Superior temporal gyrus (tissue), 1 donor: ENCODE measurements at regions not wholly inside any gene's neighbourhood (a gene's known extent, or its start where the extent isn't known, plus 50 kb on each side); places are given as distances from the start of the nearest gene placed in this dataset.

Experiments
- DNase-seq: peaks from one replicate; pipeline ENCODE4 v3.0.0-alpha.2; 2016; ENCODE audit errors: extremely low spot score

DNA sequence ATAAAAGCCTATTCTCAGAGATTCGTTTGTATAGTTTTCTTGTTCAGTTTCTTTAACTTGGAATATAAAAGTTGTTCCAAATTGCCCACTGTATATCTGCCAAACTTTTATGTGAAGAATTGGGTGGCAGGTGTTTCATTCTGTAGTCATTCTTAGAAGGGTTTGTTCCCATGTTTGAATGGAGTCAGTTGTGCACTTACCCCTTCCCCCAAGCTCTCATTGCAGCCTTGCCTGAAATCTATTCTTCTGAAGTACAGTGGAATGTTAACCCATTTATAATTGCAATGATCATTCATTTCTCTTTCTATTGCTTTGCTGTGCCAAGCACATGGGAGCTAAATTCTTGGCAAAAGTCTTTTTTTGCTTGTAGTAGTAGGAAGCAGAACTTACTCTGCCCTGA is 375.3 kb upstream of the C1orf87 start:
- DNase-seq, result peak; percentile 17

DNA sequence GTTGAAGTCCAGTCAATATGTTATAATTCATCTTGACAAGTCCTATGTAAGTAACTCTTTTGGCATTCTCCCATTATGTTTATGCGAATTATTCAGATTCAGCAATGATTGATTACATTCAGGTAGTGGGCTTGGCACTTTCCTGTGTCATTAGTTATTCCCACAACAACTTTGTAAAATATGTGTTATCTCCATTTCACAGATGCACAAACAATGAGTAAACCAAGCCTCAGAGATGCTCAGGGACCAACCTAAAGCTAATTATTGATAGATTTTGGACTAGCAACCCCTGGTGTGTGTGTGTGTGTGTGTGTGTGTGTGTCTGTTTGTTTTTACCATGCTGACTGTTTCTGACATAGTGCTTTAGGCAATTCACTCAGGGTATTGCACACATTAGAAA is 371.1 kb upstream of the C1orf87 start:
- no peak for DNase-seq

DNA sequence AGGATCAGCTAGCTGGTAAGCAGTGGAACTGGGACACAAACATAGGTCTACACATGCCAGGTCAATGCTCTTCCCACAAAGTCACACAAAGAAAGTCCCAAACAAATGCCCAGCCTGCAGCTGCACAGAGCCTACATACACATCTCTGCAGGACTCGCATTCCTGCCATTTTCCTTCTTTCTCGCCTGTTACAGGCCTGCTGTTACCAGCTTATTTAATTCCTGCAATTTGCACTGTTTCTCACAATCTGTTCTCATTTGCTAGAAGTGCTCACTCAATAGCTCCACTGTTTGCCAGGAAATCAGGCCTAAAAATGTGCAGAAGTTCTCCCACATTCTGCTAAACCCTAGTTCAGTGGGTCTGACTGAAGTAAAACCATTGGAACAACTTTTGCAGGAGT is 362.6 kb upstream of the C1orf87 start:
- DNase-seq, result peak; percentile 22

DNA sequence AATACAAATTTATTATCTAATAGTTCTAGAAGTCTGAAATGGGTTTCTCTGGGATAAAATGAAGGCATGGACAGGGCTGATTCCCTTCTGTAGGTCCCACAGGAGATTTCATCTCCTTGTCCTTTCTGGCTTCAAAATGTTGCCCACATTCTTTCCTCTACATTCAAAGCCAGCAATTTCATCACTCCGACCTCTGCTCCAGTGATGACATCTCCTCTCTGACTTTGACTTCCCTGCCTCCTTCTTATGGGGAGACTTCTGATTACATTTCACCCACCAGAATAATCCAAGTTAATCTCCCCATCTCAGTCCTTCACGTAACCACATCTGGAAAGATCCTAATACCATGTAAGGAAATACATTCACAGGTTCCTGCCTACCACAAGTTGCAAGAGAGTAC is 358.0 kb upstream of the C1orf87 start:
- DNase-seq, result no peak

DNA sequence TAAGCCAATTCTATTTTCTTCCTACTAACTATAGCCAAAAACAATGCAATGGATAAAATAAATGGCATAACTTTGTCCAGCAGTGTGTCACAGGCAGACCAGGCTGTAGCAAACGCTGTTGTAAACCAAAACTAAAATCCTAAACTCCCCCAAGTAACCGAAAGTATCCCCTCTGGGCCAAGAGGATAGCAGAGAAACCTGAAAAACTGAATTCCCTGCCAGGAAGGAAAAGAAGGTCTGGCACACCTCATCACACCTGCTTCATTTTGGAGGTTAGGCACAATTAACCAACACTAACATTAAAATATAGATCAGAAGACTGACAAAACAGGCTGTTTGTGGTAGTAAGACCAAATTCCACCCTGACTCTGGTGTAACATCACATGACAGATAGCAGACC is 356.8 kb upstream of the C1orf87 start:
- no peak for DNase-seq

DNA sequence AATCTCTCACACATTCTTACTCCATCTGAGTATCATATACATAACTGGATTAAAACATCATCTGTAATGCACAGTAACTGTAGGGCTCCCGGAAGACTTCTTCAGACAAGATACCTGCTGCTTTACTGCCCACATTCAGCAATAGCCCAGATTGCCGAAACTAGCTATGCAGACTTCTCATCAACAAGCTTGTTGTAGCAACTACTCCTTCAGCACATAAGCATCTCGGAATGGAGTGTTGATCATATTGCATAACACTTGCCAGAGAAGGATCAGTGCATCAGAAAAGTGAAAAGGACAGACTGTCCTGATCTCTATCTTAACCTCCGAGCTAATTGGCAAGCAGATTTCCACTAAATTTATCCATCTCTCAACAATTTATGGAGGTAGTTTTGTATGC is 354.6 kb upstream of the C1orf87 start:
- DNase-seq, result no peak

DNA sequence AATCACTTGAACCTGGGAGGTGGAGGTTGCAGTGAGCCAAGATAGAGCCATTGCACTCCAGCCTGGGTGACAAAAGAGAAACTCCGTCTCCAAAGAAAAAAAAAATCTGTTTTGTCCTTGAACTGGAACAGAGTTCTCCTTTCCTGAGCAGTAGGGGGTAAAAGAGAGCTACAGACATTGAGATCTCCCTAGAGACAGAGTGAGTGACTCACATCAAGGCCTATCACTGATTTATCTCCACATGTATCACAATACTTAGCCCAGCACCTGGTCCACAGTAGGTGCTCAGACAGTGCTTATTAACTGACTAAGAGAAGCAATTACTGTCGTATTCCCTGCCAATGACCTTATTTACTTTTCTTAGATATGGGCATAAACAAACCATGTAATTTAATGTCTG is 354.1 kb upstream of the C1orf87 start:
- no peak for DNase-seq

DNA sequence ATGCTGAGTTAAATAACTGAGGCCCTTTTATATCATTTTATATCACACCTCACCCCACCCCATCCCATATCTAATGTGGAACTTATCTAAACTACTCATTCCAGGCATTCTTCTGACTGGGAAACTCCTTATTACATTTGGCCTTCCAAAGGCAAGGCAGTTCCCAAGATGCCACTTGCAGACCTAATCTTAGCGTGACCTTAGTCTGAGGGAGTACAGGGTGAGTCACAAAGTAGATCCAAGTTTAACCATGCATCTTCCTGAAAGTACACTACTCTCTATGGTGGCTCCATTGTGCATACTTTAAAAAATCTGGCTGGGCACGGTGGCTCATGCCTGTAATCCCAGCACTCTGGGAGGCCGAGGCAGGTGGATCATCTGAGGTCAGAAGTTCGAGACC is 353.6 kb upstream of the C1orf87 start:
- DNase-seq, result no peak

DNA sequence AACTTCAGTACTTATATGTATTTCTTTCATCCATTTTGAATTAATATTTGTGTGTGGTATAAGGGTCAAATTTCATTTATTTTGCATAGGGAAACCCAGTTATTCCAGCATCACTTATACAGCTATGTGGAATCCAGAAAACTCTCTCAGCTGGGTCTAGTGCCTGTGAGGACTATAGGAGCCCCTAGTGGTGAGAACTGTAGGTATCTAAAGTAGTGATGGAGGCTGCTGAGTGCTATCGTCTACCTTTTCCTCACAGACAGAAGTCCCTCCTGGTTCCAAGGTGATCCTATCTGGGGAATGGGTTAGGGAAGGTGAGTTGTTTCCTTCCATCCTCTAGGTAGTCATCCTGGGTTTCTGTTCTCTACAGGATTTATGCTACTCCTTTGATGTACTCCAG is 352.0 kb upstream of the C1orf87 start:
- no peak for DNase-seq

DNA sequence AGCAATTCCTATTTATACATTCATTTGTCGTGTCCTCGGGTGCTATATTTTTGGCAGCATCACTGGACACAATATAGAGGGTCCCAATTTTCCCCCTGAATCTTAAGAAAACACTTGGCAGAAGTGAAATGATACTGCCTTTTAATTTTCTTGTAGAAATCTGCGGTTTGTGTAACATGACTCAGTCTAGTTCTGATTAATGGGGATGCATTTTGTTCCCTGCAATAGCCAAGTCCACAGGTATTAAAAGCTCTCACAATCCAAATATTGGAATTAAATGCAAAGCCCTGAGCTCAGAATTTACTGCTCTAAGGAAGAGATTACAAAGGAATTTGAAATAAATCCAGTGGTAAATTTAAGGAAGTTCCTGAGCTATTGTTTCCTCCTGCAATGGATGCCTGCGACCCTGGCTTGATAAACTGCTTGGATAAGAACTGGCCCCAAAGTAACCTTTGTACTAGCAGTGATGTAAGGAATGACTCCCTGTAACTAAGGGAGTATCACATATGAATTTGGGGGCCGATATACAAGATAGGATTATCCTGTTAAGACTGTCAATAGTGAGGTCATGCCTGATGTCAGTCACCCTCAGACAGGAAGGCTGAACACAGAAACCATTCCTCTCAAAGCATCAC is 349.7 kb upstream of the C1orf87 start:
- no peak for DNase-seq

DNA sequence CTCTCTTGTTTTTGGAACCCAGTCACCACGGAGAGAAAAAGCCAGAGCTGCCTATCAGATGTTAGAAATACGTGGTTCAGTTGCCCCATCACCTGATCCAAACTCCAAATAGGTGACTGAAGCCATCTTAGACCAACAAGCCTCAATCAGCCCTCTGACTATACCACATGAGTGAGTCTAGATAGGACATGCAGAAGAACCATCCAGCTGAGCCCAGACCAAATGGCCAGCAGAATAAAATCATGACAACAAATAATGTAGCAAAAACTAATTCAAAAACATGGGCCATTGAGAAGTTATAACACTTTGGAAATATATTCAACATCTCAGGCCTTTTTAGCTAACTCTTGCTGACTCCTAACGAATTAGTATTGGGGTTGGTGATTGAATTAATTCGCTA is 348.4 kb upstream of the C1orf87 start:
- no peak for DNase-seq

DNA sequence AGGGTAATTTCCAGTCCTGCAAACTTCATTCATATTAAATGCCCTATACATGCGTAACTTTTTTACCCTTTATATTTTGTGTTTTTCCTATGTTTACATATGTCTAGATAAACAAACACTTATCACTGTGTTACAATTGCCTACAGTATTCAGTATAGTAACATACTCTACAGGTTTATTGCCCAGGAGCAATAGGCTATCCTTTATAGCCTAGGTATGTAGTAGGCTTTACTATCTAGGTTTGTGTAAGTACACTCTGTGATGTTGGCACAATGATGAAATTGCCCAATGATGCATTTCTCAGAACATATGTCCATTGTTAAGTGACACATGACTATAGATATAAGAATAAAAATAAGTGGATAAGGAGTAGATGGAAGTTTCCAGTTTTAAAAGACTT is 345.5 kb upstream of the C1orf87 start:
- DNase-seq, result no peak

DNA sequence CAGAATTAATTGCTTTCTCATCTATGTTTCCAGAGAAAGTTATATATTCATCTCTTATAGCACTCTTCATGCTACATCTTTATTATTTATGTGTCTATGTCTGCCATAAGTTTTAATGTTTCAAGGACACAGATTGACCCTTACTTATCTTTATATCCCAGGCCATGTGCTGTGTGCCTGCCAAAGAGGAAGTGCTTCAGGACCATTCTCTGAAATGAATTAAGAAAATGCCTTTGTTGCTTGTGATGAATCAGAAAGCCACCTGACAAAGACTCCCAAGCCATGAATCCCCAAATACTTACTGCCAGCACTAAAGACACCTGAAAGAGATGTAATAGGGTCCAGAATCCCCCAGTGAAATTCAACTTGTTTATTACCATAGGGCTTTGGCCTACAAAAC is 342.1 kb upstream of the C1orf87 start:
- DNase-seq, result no peak

DNA sequence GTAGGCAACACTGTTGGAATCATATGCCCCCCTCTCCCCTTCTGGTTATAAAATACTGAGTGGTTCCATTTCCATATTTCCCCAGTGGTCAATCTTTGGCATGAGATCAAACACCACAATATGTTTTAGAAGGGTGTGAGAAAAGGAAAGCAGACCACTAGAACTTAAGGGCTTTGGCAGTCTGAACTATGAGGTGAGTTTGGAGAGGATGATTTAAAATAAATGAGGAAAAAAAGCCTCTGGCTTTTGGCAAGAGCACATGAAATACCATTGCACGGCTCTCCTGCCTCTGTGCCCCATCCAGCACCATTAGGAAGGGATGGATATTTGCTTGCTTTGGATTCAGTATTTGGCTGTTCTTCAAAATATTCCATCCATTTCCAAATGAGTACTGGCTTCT is 339.5 kb upstream of the C1orf87 start:
- no peak for DNase-seq

DNA sequence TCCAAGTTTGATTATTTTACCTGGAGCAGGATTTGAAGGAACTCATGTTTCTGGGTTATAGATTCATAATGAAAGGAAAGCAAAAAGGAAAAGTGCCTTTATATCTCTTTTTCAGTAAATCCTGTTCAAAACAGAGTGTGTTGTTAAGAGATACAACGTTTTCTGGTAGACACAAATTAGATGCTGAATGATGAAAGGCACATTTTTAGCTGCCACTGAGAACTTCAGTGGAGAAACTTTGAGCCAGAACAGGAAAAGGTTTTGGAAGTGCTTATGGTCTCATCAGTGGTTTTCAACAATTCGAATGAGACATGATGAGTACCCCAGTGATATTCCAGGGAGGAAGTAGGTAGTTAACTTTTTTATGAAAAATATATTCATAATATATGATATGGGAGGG is 338.0 kb upstream of the C1orf87 start:
- DNase-seq, result no peak

DNA sequence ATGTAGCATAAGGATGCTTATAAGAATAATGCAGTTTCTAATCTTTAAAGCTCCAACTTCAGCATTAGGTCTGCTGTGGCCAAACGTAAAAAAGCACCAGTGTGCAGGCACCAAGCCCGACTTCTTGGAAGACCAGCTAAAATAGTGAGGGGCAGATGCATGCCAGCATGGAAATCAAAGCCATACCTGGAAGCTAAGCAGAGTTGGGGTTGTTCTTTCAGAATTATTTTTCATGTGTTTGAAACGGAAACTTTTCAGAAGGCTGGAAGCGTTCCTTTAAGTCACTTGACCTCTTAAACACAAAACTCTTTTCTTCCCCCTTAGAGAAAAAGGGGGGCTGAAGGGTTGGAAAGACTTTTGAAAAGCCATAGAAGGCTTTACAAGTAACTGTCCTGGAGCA is 329.2 kb upstream of the C1orf87 start:
- no peak for DNase-seq

DNA sequence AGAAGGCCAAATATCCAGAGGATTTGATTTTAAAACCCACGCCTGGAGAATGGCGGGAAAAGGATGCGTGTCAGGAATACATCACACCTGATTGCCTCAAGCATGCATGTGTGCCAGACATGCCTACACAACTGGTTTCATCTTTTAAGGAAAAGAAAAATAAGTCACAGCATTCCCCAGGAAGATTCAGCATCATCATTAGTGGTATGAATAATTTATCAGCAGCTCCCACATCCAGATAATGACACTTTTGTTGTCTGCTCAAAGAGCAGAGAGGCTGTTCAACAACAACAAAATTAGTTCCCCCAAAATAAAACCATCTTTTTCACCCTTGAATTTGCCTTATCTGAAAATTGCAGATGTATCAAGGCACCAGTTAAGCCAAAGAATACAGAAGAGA is 328.6 kb upstream of the C1orf87 start:
- peak; percentile 28 for DNase-seq

DNA sequence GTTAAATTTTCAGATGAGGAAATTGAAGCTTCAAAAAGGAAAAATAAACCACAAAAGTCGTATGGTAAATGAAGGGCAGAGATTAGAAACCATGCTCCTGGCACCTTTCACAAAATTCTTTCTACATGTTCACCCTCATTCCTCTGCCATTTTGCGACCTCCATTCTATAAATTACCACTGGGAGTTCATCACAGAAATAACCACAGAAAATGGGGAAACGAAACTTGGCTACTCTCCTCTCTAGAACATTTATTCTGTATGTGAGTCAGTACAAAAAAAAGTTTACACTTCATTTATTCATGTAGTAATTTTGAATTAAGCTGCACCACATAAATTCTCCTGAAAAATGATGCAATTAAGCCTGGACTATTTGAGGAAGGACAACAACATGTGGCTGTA is 320.9 kb upstream of the C1orf87 start:
- no peak for DNase-seq

DNA sequence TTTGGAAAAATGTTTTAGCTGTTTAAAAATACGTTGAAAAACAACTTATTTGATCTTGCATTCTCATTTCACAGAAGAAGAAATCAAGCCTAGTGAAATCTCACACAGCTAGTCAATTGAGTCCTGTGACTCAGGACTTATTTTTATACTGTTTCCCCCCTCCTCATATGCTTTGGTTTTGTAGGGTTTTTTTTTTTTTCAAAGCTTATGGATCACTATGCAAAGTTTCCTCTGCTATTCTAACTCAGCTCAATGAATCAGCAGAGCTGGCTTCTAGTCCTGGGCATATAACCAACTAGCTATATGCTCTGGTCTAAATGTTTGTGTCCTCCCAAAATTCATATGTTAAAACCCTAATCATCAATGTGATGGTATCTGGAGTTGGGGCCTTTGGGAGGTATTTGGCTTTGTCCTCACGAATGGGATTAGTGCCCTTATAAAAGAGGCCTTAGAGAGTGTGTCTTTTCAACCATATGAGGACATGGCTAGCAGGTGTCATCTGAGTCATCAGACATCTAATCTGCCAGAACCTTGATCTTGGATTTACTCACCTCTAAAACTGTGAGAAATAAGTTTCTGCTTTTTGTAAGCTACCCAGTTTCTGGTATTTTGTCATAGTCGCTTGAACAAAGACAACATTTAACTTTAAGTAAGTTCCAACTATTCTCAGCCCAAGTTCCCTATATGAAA is 317.2 kb upstream of the C1orf87 start:
- no peak for DNase-seq

DNA sequence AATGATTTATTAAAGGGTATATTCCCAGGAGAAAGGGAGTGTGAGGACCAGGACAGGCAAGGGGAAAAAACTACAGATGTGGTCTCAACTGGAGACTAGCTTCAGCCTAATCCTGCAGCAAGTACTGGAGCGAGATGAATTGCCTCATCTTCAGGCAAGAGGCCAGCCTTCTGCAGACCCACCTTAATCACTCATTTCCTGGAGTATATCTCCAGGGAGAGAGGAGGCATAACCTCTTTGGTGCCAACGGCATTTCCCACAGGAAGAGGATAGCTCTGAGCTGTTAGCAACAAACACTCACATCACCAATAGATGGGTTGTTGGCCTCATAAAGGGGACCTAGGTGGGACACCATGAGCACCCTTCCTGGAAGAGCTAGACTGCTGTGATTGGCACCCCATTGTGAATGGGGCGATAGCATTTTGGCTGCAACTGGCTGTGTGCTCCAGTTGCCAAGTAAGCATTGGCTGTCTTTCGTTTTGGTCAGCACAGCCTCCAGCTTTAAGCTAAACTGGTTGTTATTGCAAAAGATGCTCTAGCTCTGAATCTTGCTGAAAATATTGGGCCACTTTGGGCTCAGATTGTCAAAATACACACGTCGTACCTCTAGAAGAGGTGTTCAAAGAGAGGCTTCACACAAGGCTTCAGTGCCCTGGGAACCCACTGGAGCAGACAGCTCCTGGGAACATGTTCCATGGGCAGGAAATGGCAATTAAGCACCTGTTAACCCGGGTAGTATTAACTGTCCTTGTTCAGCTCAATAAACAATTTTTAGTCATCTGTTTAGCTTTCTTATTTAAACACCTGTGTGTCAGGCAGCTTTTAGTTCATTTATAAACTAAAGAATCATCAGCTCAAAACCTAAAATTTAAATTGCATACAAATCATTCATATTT is 314.8 kb upstream of the C1orf87 start:
- DNase-seq, result no peak

DNA sequence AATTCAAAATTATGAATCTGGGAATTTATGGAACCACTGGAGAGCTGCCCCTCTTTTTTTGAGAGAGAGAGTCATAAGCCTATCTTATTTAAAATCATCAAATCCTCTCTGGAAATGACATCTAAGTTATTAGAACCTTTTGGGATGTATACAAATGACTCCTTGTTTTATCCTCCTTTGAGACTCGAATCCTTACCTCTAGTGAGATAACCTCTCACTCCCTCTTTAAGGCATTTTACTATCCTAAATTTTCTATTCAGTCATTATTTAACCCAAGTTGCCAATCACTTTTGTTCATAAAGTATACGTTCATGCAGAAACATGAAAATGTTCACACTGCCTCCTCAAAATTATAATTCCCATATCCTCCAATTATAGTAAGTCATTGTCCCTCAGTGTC is 313.6 kb upstream of the C1orf87 start:
- no peak for DNase-seq

DNA sequence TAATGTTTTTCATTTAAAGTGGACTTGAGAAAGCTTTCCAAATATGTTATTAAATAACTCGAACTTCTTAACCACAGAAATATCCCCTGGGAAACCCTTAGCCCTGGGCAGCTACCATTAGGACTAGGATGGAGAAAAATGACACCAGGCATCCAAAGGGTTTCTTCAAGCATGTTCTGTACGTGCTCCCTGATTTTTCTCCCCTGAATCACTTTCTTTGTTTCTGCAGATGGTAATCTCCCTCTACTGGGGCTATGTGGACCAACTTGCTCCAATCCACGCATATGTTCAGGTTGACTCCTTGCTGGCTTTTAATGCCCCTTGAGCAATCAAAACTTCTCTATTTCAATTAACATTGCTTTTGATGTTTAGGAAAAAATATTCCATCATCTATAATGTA is 312.7 kb upstream of the C1orf87 start:
- DNase-seq, result no peak

DNA sequence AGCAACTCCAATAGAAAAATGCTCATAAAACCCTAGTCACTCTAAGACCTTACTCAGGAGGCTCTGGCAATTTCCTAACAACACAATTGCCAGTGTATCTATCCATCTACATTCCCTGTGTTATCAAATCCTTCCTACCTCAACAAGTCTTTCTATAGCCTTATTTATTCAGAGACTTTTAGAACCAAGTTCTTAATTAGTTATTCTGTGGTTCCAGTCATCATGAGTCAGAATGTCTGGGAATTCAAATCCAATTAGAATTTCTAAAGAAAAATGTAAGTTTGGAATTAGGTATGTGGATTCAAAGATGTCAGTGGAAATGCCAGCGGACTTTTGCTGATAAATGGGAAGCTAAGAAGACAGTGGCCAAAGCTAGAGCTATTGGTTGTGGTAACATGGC is 302.6 kb upstream of the C1orf87 start:
- DNase-seq, result no peak
